ENCODE measurements at regions not wholly inside any gene's neighbourhood (a gene's known extent, or its start where the extent isn't known, plus 50 kb on each side); places are given as distances from the start of the nearest gene placed in this dataset.

- H3K4me1 ChIP-seq (ENCODE audit: control insufficient read depth in 2 of 2, insufficient read depth in 1 of 2, low read depth in 1 of 2, low read length in 2 of 2) = no peaks in the 10 kb centered on the region
- H3K9ac ChIP-seq (ENCODE audit: low read depth, low read length, poor library complexity) = no peak overlapping the region
- no peaks in the 10 kb centered on the region for H3K79me1 ChIP-seq (ENCODE audit: low read depth, low read length)
- H3K23ac ChIP-seq (ENCODE audit: low read depth, low read length, poor library complexity) = no peak overlapping the region
- no peak overlapping the region for H2BK12ac ChIP-seq (ENCODE audit: low read length)
- no peak overlapping the region for H3K18ac ChIP-seq (ENCODE audit: low read length)
- no peak overlapping the region for H2BK120ac ChIP-seq (ENCODE audit: low read depth, low read length)
- no peak overlapping the region for H2AFZ ChIP-seq (ENCODE audit: low read length)
- no peak overlapping the region for H3K4me3 ChIP-seq (ENCODE audit: low read length in 2 of 2)
- no peak overlapping the region for H3K4me2 ChIP-seq (ENCODE audit: insufficient read depth, low read length, poor library complexity, severe bottlenecking)
- no peak overlapping the region for H2BK15ac ChIP-seq (ENCODE audit: low read length)
- H3K27ac ChIP-seq (replicated peaks; ENCODE audit: low read length) = no peak overlapping the region
- no peak overlapping the region for H4K91ac ChIP-seq (ENCODE audit: low read depth, low read length, poor library complexity)
- no peaks in the 10 kb centered on the region for H3K9me3 ChIP-seq (replicated peaks in 1 of 2; ENCODE audit: control insufficient read depth in 2 of 2, insufficient read depth in 1 of 2, low read depth in 1 of 2, low read length in 2 of 2)
- no peak overlapping the region for H4K8ac ChIP-seq (ENCODE audit: low read depth, low read length)
- H3K36me3 ChIP-seq (replicated peaks in 1 of 2; ENCODE audit: control insufficient read depth in 2 of 2, insufficient read depth in 2 of 2, low read length in 2 of 2) = peaks cover 0 to 6% of the 10 kb centered on the region in 2 donors
- no peak overlapping the region for H3K14ac ChIP-seq (ENCODE audit: low read length)
- H3K4ac ChIP-seq (ENCODE audit: low read length) = no peak overlapping the region
- no peaks in the 10 kb centered on the region for H3K27me3 ChIP-seq (ENCODE audit: control insufficient read depth in 3 of 3, insufficient read depth in 3 of 3, low read depth in 1 of 3, low read length in 3 of 3)
- H2BK5ac ChIP-seq (ENCODE audit: low read length) = no peak overlapping the region
- no peak overlapping the region for H2AK5ac ChIP-seq (ENCODE audit: low read depth, low read length)
- no peak for DNase-seq (ENCODE audit: low spot score)
Measured at GRCh38 chr11:33608386-33608785, 92.2 kb downstream of the C11orf91 start.

- Histone ChIP-seq H4K91ac (ENCODE audit: low read depth, low read length, poor library complexity) (no peak overlapping the region), H2BK12ac (ENCODE audit: low read length) (no peak overlapping the region), H3K79me1 (ENCODE audit: low read depth, low read length) (no peaks in the 10 kb centered on the region), H3K36me3 (replicated peaks in 1 of 2; ENCODE audit: control insufficient read depth in 2 of 2, insufficient read depth in 2 of 2, low read length in 2 of 2) (peaks cover 0 to 6% of the 10 kb centered on the region in 2 donors), H3K4me3 (ENCODE audit: low read length in 2 of 2) (no peak overlapping the region), H3K27me3 (ENCODE audit: control insufficient read depth in 3 of 3, insufficient read depth in 3 of 3, low read depth in 1 of 3, low read length in 3 of 3) (no peaks in the 10 kb centered on the region), H2BK15ac (ENCODE audit: low read length) (no peak overlapping the region), H3K14ac (ENCODE audit: low read length) (no peak overlapping the region), H2AFZ (ENCODE audit: low read length) (no peak overlapping the region), H4K8ac (ENCODE audit: low read depth, low read length) (no peak overlapping the region), H2AK5ac (ENCODE audit: low read depth, low read length) (peak overlapping the region; percentile 51), H3K23ac (ENCODE audit: low read depth, low read length, poor library complexity) (no peak overlapping the region), H3K9ac (ENCODE audit: low read depth, low read length, poor library complexity) (no peak overlapping the region), H2BK120ac (ENCODE audit: low read depth, low read length) (no peak overlapping the region), H3K4ac (ENCODE audit: low read length) (no peak overlapping the region), H3K4me1 (ENCODE audit: control insufficient read depth in 2 of 2, insufficient read depth in 1 of 2, low read depth in 1 of 2, low read length in 2 of 2) (no peaks in the 10 kb centered on the region), H3K9me3 (replicated peaks in 1 of 2; ENCODE audit: control insufficient read depth in 2 of 2, insufficient read depth in 1 of 2, low read depth in 1 of 2, low read length in 2 of 2) (no peaks in the 10 kb centered on the region), H3K18ac (ENCODE audit: low read length) (peak overlapping the region; percentile 8), H3K27ac (replicated peaks; ENCODE audit: low read length) (no peak overlapping the region), H3K4me2 (ENCODE audit: insufficient read depth, low read length, poor library complexity, severe bottlenecking) (no peak overlapping the region), H2BK5ac (ENCODE audit: low read length) (no peak overlapping the region)
- no peak for DNase-seq (ENCODE audit: low spot score)
- WGBS, 2 donors (ENCODE audit: extremely low coverage in 2 of 2, insufficient read length in 2 of 2, insufficient replicate concordance in 1 of 2) = no CpG with 5 or more reads among the region's 10 CpGs
Measured at GRCh38 chr11:33606762-33607161, 93.9 kb downstream of the C11orf91 start.

GRCh38 chr11:33605703-33606102, 94.9 kb downstream of the C11orf91 start:
- Histone ChIP-seq H3K9ac (ENCODE audit: low read depth, low read length, poor library complexity) (no peak overlapping the region), H2BK12ac (ENCODE audit: low read length) (no peak overlapping the region), H2BK5ac (ENCODE audit: low read length) (no peak overlapping the region), H3K36me3 (replicated peaks in 1 of 2; ENCODE audit: control insufficient read depth in 2 of 2, insufficient read depth in 2 of 2, low read length in 2 of 2) (peaks cover 0 to 6% of the 10 kb centered on the region in 2 donors), H2AK5ac (ENCODE audit: low read depth, low read length) (no peak overlapping the region), H3K9me3 (replicated peaks in 1 of 2; ENCODE audit: control insufficient read depth in 2 of 2, insufficient read depth in 1 of 2, low read depth in 1 of 2, low read length in 2 of 2) (no peaks in the 10 kb centered on the region), H3K4me3 (ENCODE audit: low read length in 2 of 2) (no peak overlapping the region), H3K14ac (ENCODE audit: low read length) (no peak overlapping the region), H3K27ac (replicated peaks; ENCODE audit: low read length) (no peak overlapping the region), H2BK120ac (ENCODE audit: low read depth, low read length) (no peak overlapping the region), H3K18ac (ENCODE audit: low read length) (no peak overlapping the region), H3K4ac (ENCODE audit: low read length) (no peak overlapping the region), H3K79me1 (ENCODE audit: low read depth, low read length) (no peaks in the 10 kb centered on the region), H3K4me2 (ENCODE audit: insufficient read depth, low read length, poor library complexity, severe bottlenecking) (no peak overlapping the region), H2BK15ac (ENCODE audit: low read length) (no peak overlapping the region), H3K27me3 (ENCODE audit: control insufficient read depth in 3 of 3, insufficient read depth in 3 of 3, low read depth in 1 of 3, low read length in 3 of 3) (no peaks in the 10 kb centered on the region), H3K23ac (ENCODE audit: low read depth, low read length, poor library complexity) (no peak overlapping the region), H4K8ac (ENCODE audit: low read depth, low read length) (no peak overlapping the region), H2AFZ (ENCODE audit: low read length) (no peak overlapping the region), H4K91ac (ENCODE audit: low read depth, low read length, poor library complexity) (no peak overlapping the region), H3K4me1 (ENCODE audit: control insufficient read depth in 2 of 2, insufficient read depth in 1 of 2, low read depth in 1 of 2, low read length in 2 of 2) (no peaks in the 10 kb centered on the region)
- no CpG with 5 or more reads among the region's 3 CpGs for WGBS, 2 donors (ENCODE audit: extremely low coverage in 2 of 2, insufficient read length in 2 of 2, insufficient replicate concordance in 1 of 2)
- no peak for DNase-seq (ENCODE audit: low spot score)

- no peak overlapping the region for H2AK5ac ChIP-seq (ENCODE audit: low read depth, low read length)
- no peaks in the 10 kb centered on the region for H3K79me1 ChIP-seq (ENCODE audit: low read depth, low read length)
- H3K36me3 ChIP-seq (replicated peaks in 1 of 2; ENCODE audit: control insufficient read depth in 2 of 2, insufficient read depth in 2 of 2, low read length in 2 of 2) = no peaks in the 10 kb centered on the region
- no peak overlapping the region for H3K27ac ChIP-seq (replicated peaks; ENCODE audit: low read length)
- no peak overlapping the region for H2BK120ac ChIP-seq (ENCODE audit: low read depth, low read length)
- H4K8ac ChIP-seq (ENCODE audit: low read depth, low read length) = peak overlapping the region; percentile 70
- H3K18ac ChIP-seq (ENCODE audit: low read length) = peak overlapping the region; percentile 60
- H3K9ac ChIP-seq (ENCODE audit: low read depth, low read length, poor library complexity) = no peak overlapping the region
- no peak overlapping the region for H3K23ac ChIP-seq (ENCODE audit: low read depth, low read length, poor library complexity)
- peaks cover 7 to 14% of the 10 kb centered on the region in 2 donors for H3K4me1 ChIP-seq (ENCODE audit: control insufficient read depth in 2 of 2, insufficient read depth in 1 of 2, low read depth in 1 of 2, low read length in 2 of 2)
- no peak overlapping the region for H2BK5ac ChIP-seq (ENCODE audit: low read length)
- H2BK15ac ChIP-seq (ENCODE audit: low read length) = no peak overlapping the region
- H3K4me2 ChIP-seq (ENCODE audit: insufficient read depth, low read length, poor library complexity, severe bottlenecking) = no peak overlapping the region
- DNase-seq (ENCODE audit: low spot score) = peak; percentile 29
- peak overlapping the region; percentile 28 for H2AFZ ChIP-seq (ENCODE audit: low read length)
- H4K91ac ChIP-seq (ENCODE audit: low read depth, low read length, poor library complexity) = no peak overlapping the region
- H3K27me3 ChIP-seq (ENCODE audit: control insufficient read depth in 3 of 3, insufficient read depth in 3 of 3, low read depth in 1 of 3, low read length in 3 of 3) = no peaks in the 10 kb centered on the region
- no peak overlapping the region for H2BK12ac ChIP-seq (ENCODE audit: low read length)
- H3K14ac ChIP-seq (ENCODE audit: low read length) = no peak overlapping the region
- no CpG with 5 or more reads among the region's 19 CpGs for WGBS, 2 donors (ENCODE audit: extremely low coverage in 2 of 2, insufficient read length in 2 of 2, insufficient replicate concordance in 1 of 2)
- H3K4ac ChIP-seq (ENCODE audit: low read length) = no peak overlapping the region
- H3K9me3 ChIP-seq (replicated peaks in 1 of 2; ENCODE audit: control insufficient read depth in 2 of 2, insufficient read depth in 1 of 2, low read depth in 1 of 2, low read length in 2 of 2) = no peaks in the 10 kb centered on the region
- H3K4me3 ChIP-seq (ENCODE audit: low read length in 2 of 2) = no peak overlapping the region
Measured at GRCh38 chr11:33598426-33599069, 102.1 kb downstream of the C11orf91 start.
